Esophagus squamous epithelium (tissue), 4 donors: ENCODE measurements at regions not wholly inside any gene's neighbourhood (a gene's known extent, or its start where the extent isn't known, plus 50 kb on each side); places are given as distances from the start of the nearest gene placed in this dataset.

Experiments used
- CTCF ChIP-seq, 6 experiments: fragments of 450-650 bp in 4 of 6; fragments of 200-600 bp in 2 of 6; sonication (generic) in 2 of 6; IDR thresholded peaks; one replicate each; pipeline ENCODE4 v1.5.1; 2016 to 2019; ENCODE audit warnings: antibody characterized with exemption in 6 of 6, mild to moderate bottlenecking in 4 of 6, moderate library complexity in 4 of 6
- POLR2A ChIP-seq, 4 donors: fragments of 450-650 bp; IDR thresholded peaks; one replicate each; pipeline ENCODE4 v1.6.1; 2017; ENCODE audit warnings: antibody characterized with exemption in 4 of 4, mild to moderate bottlenecking in 4 of 4, moderate library complexity in 3 of 4

DNA sequence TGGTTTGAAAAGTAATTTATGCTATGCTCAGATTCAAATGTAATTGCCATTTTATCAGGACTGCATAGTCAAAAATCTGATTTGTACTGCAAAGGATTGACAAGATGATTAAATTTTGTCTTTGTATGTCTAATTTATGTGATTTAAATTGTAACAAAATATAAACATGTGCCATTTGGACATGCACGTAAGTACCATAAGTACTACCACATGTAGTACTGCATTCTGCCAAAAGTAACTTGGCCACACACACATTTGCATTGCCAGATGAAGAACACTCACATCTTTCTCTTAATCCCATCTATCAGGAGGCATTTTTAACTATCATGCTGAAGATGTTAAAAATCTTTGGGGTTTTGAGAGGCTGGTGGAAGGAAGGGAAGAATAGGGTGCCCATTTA lies 133.3 kb downstream of the KLF12 start:
- TF ChIP-seq CTCF (IDR thresholded peaks at IDR 0.05): no peak
- no peak for TF ChIP-seq POLR2A (IDR thresholded peaks at IDR 0.05)
